H1 (cell line): ENCODE measurements at regions not wholly inside any gene's neighbourhood (a gene's known extent, or its start where the extent isn't known, plus 50 kb on each side); places are given as distances from the start of the nearest gene placed in this dataset.
A peak's percentile ranks its signal among the peaks of the same experiment; 100 is the strongest.

Source experiments
- CTCF ChIA-PET: fragments of 300-600 bp; sonication (Branson Sonifier 250); formaldehyde crosslinking; loops from one replicate; lab custom pipeline; 2021; ENCODE audit not compliant: partially characterized antibody; lab: Charles Lee
- POLR2A ChIA-PET: fragments of 300-600 bp; sonication (Branson Sonifier 250); formaldehyde crosslinking; loops from one replicate; lab custom pipeline; 2021; ENCODE audit warnings: inconsistent platforms; ENCODE audit not compliant: partially characterized antibody; lab: Charles Lee
- DNase-seq, 2 experiments: peaks; one replicate each; pipeline versions ENCODE4 v3.0.0 to v3.0.0-alpha.2; 2010 to 2022; ENCODE audit warnings: low spot score in 2 of 2, low read depth in 1 of 2, mixed read lengths in 1 of 2
- FAIRE-seq: peaks from 2 replicates; lab custom pipeline; 2011; peaks lifted over from hg19 to GRCh38; lab: Jason Lieb, UNC
- H2AFZ ChIP-seq: 2 replicates; pipeline ENCODE4 v1.8.1; 2012; ENCODE audit warnings: low read length, inconsistent platforms
- H2AK5ac ChIP-seq: 2 replicates; pipeline ENCODE4 v1.6.1; 2013; ENCODE audit warnings: low read depth, low read length
- H2BK120ac ChIP-seq: replicated peaks from 2 replicates; pipeline ENCODE3; 2013; ENCODE audit warnings: low read depth, low read length, inconsistent platforms
- H2BK12ac ChIP-seq: 2 replicates; pipeline ENCODE4 v1.6.1; 2013; ENCODE audit warnings: low read depth, low read length
- H2BK15ac ChIP-seq: 2 replicates; pipeline ENCODE4 v1.6.1; 2013; ENCODE audit warnings: low read length
- H2BK20ac ChIP-seq: 2 replicates; pipeline ENCODE4 v1.6.1; 2013; ENCODE audit warnings: low read length
- H2BK5ac ChIP-seq: 2 replicates; pipeline ENCODE4 v1.6.1; 2013; ENCODE audit warnings: low read depth, low read length
- H3K14ac ChIP-seq: 2 replicates; pipeline ENCODE4 v1.6.1; 2013; ENCODE audit warnings: inconsistent platforms; ENCODE audit not compliant: insufficient read length
- H3K18ac ChIP-seq: 2 replicates; pipeline ENCODE4 v1.6.1; 2013; ENCODE audit warnings: low read length; ENCODE audit errors: extremely low read depth
- H3K23ac ChIP-seq: 2 replicates; pipeline ENCODE4 v1.6.1; 2013; ENCODE audit warnings: inconsistent platforms; ENCODE audit not compliant: insufficient read length
- H3K23me2 ChIP-seq: 2 replicates; pipeline ENCODE4 v1.6.1; 2013; ENCODE audit warnings: low read depth, low read length
- H3K27ac ChIP-seq: 2 replicates; pipeline ENCODE4 v1.6.1; 2011; ENCODE audit warnings: low read depth, low read length, inconsistent platforms
- H3K27me3 ChIP-seq, 4 experiments: replicated peaks in 1 of 4; 1 replicate in 1 of 4; 2 replicates in 3 of 4; pipeline versions ENCODE4 v1.6.1 to v1.8.1; 2011 to 2013; ENCODE audit warnings: low read length in 3 of 4, mild to moderate bottlenecking in 3 of 4, inconsistent platforms in 2 of 4, mixed read lengths in 2 of 4, moderate library complexity in 1 of 4; ENCODE audit not compliant: control insufficient read depth in 3 of 4, insufficient read depth in 3 of 4; ENCODE audit errors: extremely low read depth in 1 of 4
- H3K36me3 ChIP-seq, 4 experiments: 2 replicates each; pipeline versions ENCODE4 v1.6.1 to v1.8.1; 2011 to 2013; ENCODE audit warnings: mild to moderate bottlenecking in 4 of 4, low read length in 3 of 4, moderate library complexity in 2 of 4, control low read depth in 1 of 4, inconsistent platforms in 1 of 4; ENCODE audit not compliant: insufficient read depth in 4 of 4, control insufficient read depth in 2 of 4
- H3K4ac ChIP-seq: replicated peaks from 2 replicates; pipeline ENCODE3; 2013; ENCODE audit warnings: low read length, low read depth, mixed read lengths, inconsistent platforms; ENCODE audit not compliant: insufficient read length
- H3K4me1 ChIP-seq, 4 experiments: replicated peaks in 1 of 4; 1 replicate in 1 of 4; 2 replicates in 3 of 4; pipeline versions ENCODE4 v1.6.1 to v1.8.1; 2011 to 2013; ENCODE audit warnings: low read length in 3 of 4, inconsistent platforms in 2 of 4, mixed read lengths in 1 of 4; ENCODE audit not compliant: insufficient read depth in 4 of 4, control insufficient read depth in 3 of 4
- H3K4me2 ChIP-seq, 2 experiments: 2 replicates each; pipeline versions ENCODE4 v1.6.1 to v1.8.1; 2011 to 2013; ENCODE audit warnings: low read depth in 2 of 2, low read length in 2 of 2, control low read depth in 1 of 2, inconsistent platforms in 1 of 2, mild to moderate bottlenecking in 1 of 2; ENCODE audit not compliant: insufficient read depth in 1 of 2
- H3K4me3 ChIP-seq, 4 experiments: fragments of 200-600, 300-600 bp in 1 of 4; sonication (generic), shearing (Covaris generic), sonication (Bioruptor Twin) in 1 of 4; 2 replicates each; pipeline versions ENCODE4 v1.5.1 to v1.8.1; 2011 to 2016; ENCODE audit warnings: low read length in 4 of 4, low read depth in 3 of 4, control low read depth in 2 of 4, inconsistent platforms in 2 of 4, mild to moderate bottlenecking in 2 of 4, mixed read lengths in 1 of 4, moderate library complexity in 1 of 4; ENCODE audit not compliant: insufficient read depth in 2 of 4; ENCODE audit errors: extremely low read depth in 1 of 4
- H3K56ac ChIP-seq: replicated peaks from 2 replicates; pipeline ENCODE3; 2013; ENCODE audit warnings: low read depth, mild to moderate bottlenecking, mixed read lengths, low read length, inconsistent platforms; ENCODE audit not compliant: insufficient read length
- H3K79me1 ChIP-seq: 2 replicates; pipeline ENCODE4 v1.6.1; 2013; ENCODE audit warnings: low read depth, low read length, control low read depth
- H3K79me2 ChIP-seq, 2 experiments: 2 replicates each; pipeline versions ENCODE4 v1.6.1 to v1.8.1; 2012 to 2013; ENCODE audit warnings: low read length in 2 of 2, mild to moderate bottlenecking in 2 of 2, inconsistent platforms in 1 of 2; ENCODE audit not compliant: insufficient read depth in 2 of 2, control insufficient read depth in 1 of 2
- H3K9ac ChIP-seq, 4 experiments: replicated peaks in 1 of 4; 1 replicate in 1 of 4; 2 replicates in 3 of 4; pipeline versions ENCODE4 v1.6.1 to v1.8.1; 2011 to 2013; ENCODE audit warnings: low read depth in 3 of 4, low read length in 3 of 4, control low read depth in 2 of 4, mild to moderate bottlenecking in 2 of 4, moderate library complexity in 2 of 4, inconsistent platforms in 1 of 4; ENCODE audit errors: extremely low read depth in 1 of 4
- H3K9me3 ChIP-seq, 2 experiments: 2 replicates each; pipeline versions ENCODE4 v1.6.1 to v1.8.1; 2012 to 2013; ENCODE audit warnings: mild to moderate bottlenecking in 2 of 2, moderate library complexity in 2 of 2, control low read depth in 1 of 2, inconsistent platforms in 1 of 2, low read depth in 1 of 2, low read length in 1 of 2, mixed read lengths in 1 of 2; ENCODE audit not compliant: insufficient read depth in 2 of 2
- H4K20me1 ChIP-seq, 2 experiments: replicated peaks in 1 of 2; 2 replicates each; pipeline versions ENCODE3 to v1.8.1; 2011 to 2013; ENCODE audit warnings: inconsistent platforms in 2 of 2, low read length in 2 of 2, mild to moderate bottlenecking in 1 of 2; ENCODE audit not compliant: insufficient read depth in 2 of 2, control insufficient read depth in 1 of 2
- H4K5ac ChIP-seq: 2 replicates; pipeline ENCODE4 v1.6.1; 2013; ENCODE audit warnings: low read length, low read depth, mixed read lengths, inconsistent platforms; ENCODE audit not compliant: insufficient read length
- H4K8ac ChIP-seq: 2 replicates; pipeline ENCODE4 v1.8.0; 2013; ENCODE audit warnings: mild to moderate bottlenecking, moderate library complexity, low read length, inconsistent platforms; ENCODE audit not compliant: insufficient read depth; ENCODE audit errors: extremely low read depth
- H4K91ac ChIP-seq: replicated peaks from 2 replicates; pipeline ENCODE3; 2013; ENCODE audit warnings: low read length, mixed read lengths, inconsistent platforms; ENCODE audit not compliant: insufficient read length
- CBX5 ChIP-seq: fragments of 300-800, 300-1000 bp; sonication (generic); IDR thresholded peaks from 2 replicates; pipeline ENCODE4 v1.7.1; 2016; ENCODE audit warnings: antibody characterized with exemption, low read length, low read depth
- CEBPB ChIP-seq: IDR thresholded peaks from 2 replicates; pipeline ENCODE4 v1.6.1; 2012; ENCODE audit warnings: low read depth, low read length
- CHD2 ChIP-seq: IDR thresholded peaks from 2 replicates; pipeline ENCODE4 v1.6.1; 2012; ENCODE audit warnings: low read length, improper control_type of control experiment
- GTF2F1 ChIP-seq: IDR thresholded peaks from 2 replicates; pipeline ENCODE4 v1.6.1; 2012; ENCODE audit warnings: low read depth, low read length, improper control_type of control experiment, borderline replicate concordance
- KDM5A ChIP-seq: fragments of 200-600 bp; IDR thresholded peaks from 2 replicates; pipeline ENCODE4 v1.7.1; 2012; ENCODE audit warnings: mild to moderate bottlenecking, low read length, inconsistent platforms, mixed read lengths
- RBBP5 ChIP-seq: IDR thresholded peaks from 2 replicates; pipeline ENCODE4 v1.7.1; 2012; ENCODE audit warnings: low read depth, mild to moderate bottlenecking, inconsistent platforms, low read length, moderate library complexity, borderline replicate concordance
- RNF2 ChIP-seq: fragments of 200-900, 300-1000 bp; sonication (generic); IDR thresholded peaks from 2 replicates; pipeline ENCODE4 v1.7.1; 2016; ENCODE audit warnings: borderline replicate concordance, low read depth, mild to moderate bottlenecking, antibody characterized with exemption, low read length; ENCODE audit not compliant: poor library complexity, severe bottlenecking; ENCODE audit errors: missing control alignments
- SP2 ChIP-seq: IDR thresholded peaks from 2 replicates; pipeline ENCODE4 v1.6.1; 2012; ENCODE audit warnings: mild to moderate bottlenecking, low read length, inconsistent platforms
- SRF ChIP-seq: IDR thresholded peaks from 2 replicates; pipeline ENCODE4 v1.6.1; 2011; ENCODE audit warnings: mild to moderate bottlenecking, low read depth, low read length, moderate library complexity
- TAF1 ChIP-seq: IDR thresholded peaks from 2 replicates; pipeline ENCODE4 v1.6.1; 2011; ENCODE audit warnings: mild to moderate bottlenecking, low read depth, low read length
- WGBS, 2 experiments: shearing (Covaris generic) in 1 of 2; methylation state at CpG; one replicate each; pipeline versions ENCODE4 v1.1.6 to v1.1.7; 2013 to 2015; ENCODE audit warnings: low lambda C conversion rate in 2 of 2, mixed read lengths in 2 of 2, inconsistent platforms in 1 of 2, low coverage in 1 of 2, missing lambda C conversion rate in 1 of 2; ENCODE audit not compliant: insufficient replicate concordance in 2 of 2, insufficient coverage in 1 of 2, insufficient read length in 1 of 2; ENCODE audit errors: extremely low coverage in 1 of 2, missing lambda C conversion rate in 1 of 2; 5-methylcytosine and 5-hydroxymethylcytosine counted together

- Histone ChIP-seq H3K79me2 (no peaks in the 10 kb centered on the region), H3K56ac (no peak overlapping the region), H2BK5ac (no peak overlapping the region)
- no peak for FAIRE-seq
- POLR2A ChIA-PET, result no interaction called here
- no peak for TF ChIP-seq CEBPB
- no peak for TF ChIP-seq RNF2
- no peak for TF ChIP-seq GTF2F1
- no peak for TF ChIP-seq CHD2
- no peak for TF ChIP-seq RBBP5
- no peak for TF ChIP-seq TAF1
- TF ChIP-seq CBX5, result no peak
- no peak for TF ChIP-seq KDM5A
- TF ChIP-seq SRF, result no peak
- no peak for TF ChIP-seq SP2
- TF ChIP-seq, all 59 proteins: peak for 0
- Histone ChIP-seq H3K36me3 (no peaks in the 10 kb centered on the region), H3K9me3 (no peaks in the 10 kb centered on the region; a peak in 1 of 4 replicates), H2AK5ac (no peak overlapping the region), H3K23ac (no peak overlapping the region), H4K8ac (no peak overlapping the region), H3K18ac (no peak overlapping the region), H3K4ac (no peak overlapping the region), H3K14ac (no peak overlapping the region), H2BK12ac (no peak overlapping the region), H3K9ac (no peak overlapping the region; a peak in 1 of 7 replicates), H3K27ac (no peak overlapping the region), H4K20me1 (no peaks in the 10 kb centered on the region), H3K23me2 (peaks cover 1% of the 10 kb centered on the region; the same call in 1 of the 2 replicates), H4K91ac (peak overlapping the region; percentile 17), H3K4me2 (no peak overlapping the region), H3K79me1 (no peaks in the 10 kb centered on the region), H3K4me1 (no peaks in the 10 kb centered on the region; a peak in 1 of 7 replicates), H2BK120ac (no peak overlapping the region), H2BK15ac (no peak overlapping the region), H4K5ac (no peak overlapping the region), H3K27me3 (no peaks in the 10 kb centered on the region; a peak in 1 of 7 replicates), H2BK20ac (no peak overlapping the region), H3K4me3 (no peak overlapping the region), H2AFZ (no peak overlapping the region)
- no peak for DNase-seq
- WGBS, 2 experiments, result 96% methylated on average over 5 of the region's 6 CpGs; no CpG with 5 or more reads in 1 of the 2 experiments
- CTCF ChIA-PET, result no interaction called here
Measured at GRCh38 chr17:34782271-34782670, 179.0 kb downstream of the CCT6B start.
